ENCODE measurements at regions not wholly inside any gene's neighbourhood (a gene's known extent, or its start where the extent isn't known, plus 50 kb on each side); places are given as distances from the start of the nearest gene placed in this dataset.
"Not testable (repeated sequence)": the region's sequence is repeated elsewhere in the genome, so short reads cannot be mapped to it uniquely, and the experiment has no call there.

GRCh38 chr9:12391839-12392509 is 301.2 kb upstream of the TYRP1 start:
- peaks cover 6% of the 10 kb centered on the region for H3K9me3 Mint-ChIP-seq (ENCODE audit: low read depth)
- no peaks in the 10 kb centered on the region for H3K4me1 Mint-ChIP-seq
- DNase-seq (no peak), ATAC-seq (no peak)
- H3K4me3 Mint-ChIP-seq = no peak overlapping the region
- no peaks in the 10 kb centered on the region for H3K36me3 Mint-ChIP-seq
- CTCF ChIA-PET = no interaction called here
- H3K27me3 Mint-ChIP-seq = no peaks in the 10 kb centered on the region
- H3K27ac Mint-ChIP-seq = no peak overlapping the region

DNA sequence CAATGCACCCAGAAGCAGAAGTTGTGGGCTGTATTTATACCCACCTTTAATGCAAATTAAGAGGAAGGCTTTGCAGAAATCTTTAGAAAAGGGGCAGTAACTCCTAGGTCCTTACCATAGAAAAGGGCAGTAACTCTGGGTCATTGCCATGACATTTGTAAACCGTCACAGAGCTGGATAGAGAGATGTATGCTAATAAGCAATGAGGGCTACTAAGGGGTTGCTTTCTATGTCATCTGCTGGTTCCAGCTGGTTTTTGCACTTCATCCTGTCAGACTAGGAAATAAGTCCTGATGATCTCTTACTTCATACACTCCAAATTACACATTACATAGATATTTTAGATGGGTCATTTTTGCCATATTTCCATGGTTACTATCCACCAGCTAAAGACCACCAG is 299.1 kb upstream of the TYRP1 start:
- CTCF ChIA-PET = no interaction called here
- Mint-ChIP-seq H3K27ac (no peak overlapping the region), H3K36me3 (no peaks in the 10 kb centered on the region), H3K27me3 (no peaks in the 10 kb centered on the region), H3K4me1 (no peaks in the 10 kb centered on the region), H3K9me3 (ENCODE audit: low read depth) (peaks cover 5% of the 10 kb centered on the region), H3K4me3 (no peak overlapping the region)
- ATAC-seq = no peak
- no peak for DNase-seq

GRCh38 chr9:12403721-12404120 is 289.5 kb upstream of the TYRP1 start:
- Mint-ChIP-seq H3K27ac (no peak overlapping the region), H3K27me3 (no peaks in the 10 kb centered on the region), H3K9me3 (ENCODE audit: low read depth) (peaks cover 10% of the 10 kb centered on the region), H3K4me3 (no peak overlapping the region), H3K36me3 (no peaks in the 10 kb centered on the region), H3K4me1 (no peaks in the 10 kb centered on the region)
- CTCF ChIA-PET = no interaction called here
- DNase-seq = no peak
- no peak for ATAC-seq

DNA sequence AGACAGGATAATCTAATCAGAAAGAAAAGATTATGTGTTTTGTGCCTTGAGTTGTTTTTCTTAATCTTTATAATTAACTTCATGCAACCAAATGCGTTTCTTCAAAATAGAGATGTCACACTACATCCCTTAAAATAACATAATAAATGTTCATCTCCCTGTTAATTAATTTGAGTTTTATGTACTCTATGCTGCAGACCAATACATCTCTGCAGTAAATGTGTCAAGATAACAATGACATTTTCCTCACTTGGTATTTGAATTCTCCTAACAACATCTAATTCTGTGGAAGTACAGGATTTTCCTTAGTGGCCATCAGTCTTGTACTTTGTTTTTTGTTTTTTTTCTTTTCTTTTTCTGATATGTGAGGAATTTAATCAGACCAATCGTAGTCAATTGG is 279.2 kb upstream of the TYRP1 start:
- Mint-ChIP-seq H3K4me1 (no peaks in the 10 kb centered on the region), H3K27ac (no peak overlapping the region), H3K4me3 (no peak overlapping the region), H3K36me3 (no peaks in the 10 kb centered on the region), H3K9me3 (ENCODE audit: low read depth) (peaks cover 21% of the 10 kb centered on the region), H3K27me3 (no peaks in the 10 kb centered on the region)
- DNase-seq (no peak), ATAC-seq (no peak)
- CTCF ChIA-PET = no interaction called here

- H3K27me3 Mint-ChIP-seq = no peaks in the 10 kb centered on the region
- H3K4me1 Mint-ChIP-seq = no peaks in the 10 kb centered on the region
- H3K36me3 Mint-ChIP-seq = no peaks in the 10 kb centered on the region
- ATAC-seq (no peak), DNase-seq (no peak)
- H3K9me3 Mint-ChIP-seq (ENCODE audit: low read depth) = peaks cover 19% of the 10 kb centered on the region
- no peak overlapping the region for H3K27ac Mint-ChIP-seq
- H3K4me3 Mint-ChIP-seq = no peak overlapping the region
- CTCF ChIA-PET = no interaction called here
These were observed 278.7 kb upstream of the TYRP1 start for GRCh38 chr9:12414514-12414913.

- Mint-ChIP-seq H3K4me3 (no peak overlapping the region), H3K4me1 (no peaks in the 10 kb centered on the region)
- CTCF ChIA-PET = no interaction called here
These were observed 277.8 kb upstream of the TYRP1 start for GRCh38 chr9:12415361-12415760.

GRCh38 chr9:12416716-12417115 is 276.5 kb upstream of the TYRP1 start:
- Mint-ChIP-seq H3K27ac (no peak overlapping the region), H3K9me3 (ENCODE audit: low read depth) (peaks cover 15% of the 10 kb centered on the region), H3K4me1 (no peaks in the 10 kb centered on the region), H3K4me3 (no peak overlapping the region), H3K27me3 (no peaks in the 10 kb centered on the region), H3K36me3 (no peaks in the 10 kb centered on the region)
- ATAC-seq (no peak), DNase-seq (no peak)
- CTCF ChIA-PET = no interaction called here

More at GRCh38 chr9:12415361-12415760, 277.8 kb upstream of the TYRP1 start:
- no peaks in the 10 kb centered on the region for H3K36me3 Mint-ChIP-seq
- DNase-seq = no peak
- ATAC-seq = no peak
- no peak overlapping the region for H3K27ac Mint-ChIP-seq
- H3K27me3 Mint-ChIP-seq = no peaks in the 10 kb centered on the region
- peaks cover 19% of the 10 kb centered on the region for H3K9me3 Mint-ChIP-seq (ENCODE audit: low read depth)

- no peak for ATAC-seq
- Mint-ChIP-seq H3K9me3 (ENCODE audit: low read depth) (peaks cover 9% of the 10 kb centered on the region), H3K4me1 (no peaks in the 10 kb centered on the region), H3K27ac (no peak overlapping the region), H3K4me3 (no peak overlapping the region), H3K27me3 (no peaks in the 10 kb centered on the region), H3K36me3 (no peaks in the 10 kb centered on the region)
- no peak for DNase-seq
- CTCF ChIA-PET = no interaction called here
These were observed 268.9 kb upstream of the TYRP1 start for GRCh38 chr9:12424243-12424642.

GRCh38 chr9:12425878-12426864 is 267.0 kb upstream of the TYRP1 start:
- H3K27me3 Mint-ChIP-seq = no peaks in the 10 kb centered on the region

GRCh38 chr9:12439267-12439666 is 253.9 kb upstream of the TYRP1 start:
- CTCF ChIA-PET = interaction anchor here (1.2 kb wide), 1 partner anchor 36 kb away, joined by 3 read pairs; no protein-coding TSS in a partner anchor
- Mint-ChIP-seq H3K36me3 (no peaks in the 10 kb centered on the region), H3K4me1 (no peaks in the 10 kb centered on the region), H3K27ac (no peak overlapping the region), H3K27me3 (no peaks in the 10 kb centered on the region), H3K4me3 (no peak overlapping the region), H3K9me3 (ENCODE audit: low read depth) (peaks cover 17% of the 10 kb centered on the region)
- ATAC-seq (no peak), DNase-seq (no peak)

More at GRCh38 chr9:12425878-12426864, 267.0 kb upstream of the TYRP1 start:
- Mint-ChIP-seq H3K9me3 (ENCODE audit: low read depth) (peaks cover 14% of the 10 kb centered on the region), H3K27ac (no peak overlapping the region), H3K4me1 (no peaks in the 10 kb centered on the region), H3K36me3 (no peaks in the 10 kb centered on the region), H3K4me3 (no peak overlapping the region)
- no peak for DNase-seq
- CTCF ChIA-PET = no interaction called here
- no peak for ATAC-seq

DNA sequence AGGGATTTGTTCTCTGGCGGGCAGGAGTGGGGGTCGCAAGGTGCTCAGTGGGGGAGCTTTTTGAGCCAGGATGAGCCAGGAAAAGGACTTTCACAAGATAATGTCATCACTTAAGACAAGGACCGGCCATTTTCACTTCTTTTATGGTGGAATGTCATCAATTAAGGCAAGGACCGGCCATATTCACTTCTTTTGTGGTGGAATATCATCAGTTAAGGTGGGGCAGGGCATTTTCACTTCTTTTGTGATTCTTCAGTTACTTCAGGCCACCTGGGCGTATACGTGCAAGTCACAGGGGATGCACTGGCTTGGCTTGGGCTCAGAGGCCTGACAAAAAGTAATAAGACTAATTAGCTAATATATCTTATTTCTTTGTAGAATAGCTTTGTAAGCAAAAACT is 252.1 kb upstream of the TYRP1 start:
- DNase-seq, ATAC-seq, H3K4me3 Mint-ChIP-seq, CTCF ChIA-PET, H3K27me3 Mint-ChIP-seq, H3K36me3 Mint-ChIP-seq, H3K27ac Mint-ChIP-seq, H3K4me1 Mint-ChIP-seq: not testable (repeated sequence)
- peaks cover 18% of the 10 kb centered on the region for H3K9me3 Mint-ChIP-seq (ENCODE audit: low read depth)

DNA sequence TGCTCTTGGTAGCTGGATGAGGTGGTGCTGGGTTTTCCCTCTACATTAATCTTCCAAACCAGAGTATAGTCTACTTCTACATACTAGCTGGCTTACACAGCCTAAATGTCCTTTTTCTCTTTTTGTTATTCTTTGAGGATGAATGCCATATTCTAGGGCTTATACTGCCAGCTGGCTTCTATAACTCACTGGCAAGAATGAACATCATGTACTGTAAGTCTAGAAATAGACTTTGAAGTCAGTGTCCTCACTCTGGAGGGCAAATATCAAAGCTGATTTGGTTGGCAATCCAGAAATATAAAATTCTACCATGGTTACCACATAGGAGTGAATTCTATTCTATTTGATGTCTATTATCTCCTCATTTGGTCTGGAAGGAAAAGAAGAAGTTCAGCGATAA is 251.7 kb upstream of the TYRP1 start:
- H3K9me3 Mint-ChIP-seq (ENCODE audit: low read depth) = peaks cover 17% of the 10 kb centered on the region
- CTCF ChIA-PET = no interaction called here
- no peak for ATAC-seq
- H3K36me3 Mint-ChIP-seq = no peaks in the 10 kb centered on the region
- no peaks in the 10 kb centered on the region for H3K27me3 Mint-ChIP-seq
- H3K4me3 Mint-ChIP-seq = no peak overlapping the region
- no peak overlapping the region for H3K27ac Mint-ChIP-seq
- no peaks in the 10 kb centered on the region for H3K4me1 Mint-ChIP-seq
- no peak for DNase-seq

- peaks cover 8% of the 10 kb centered on the region for H3K9me3 Mint-ChIP-seq (ENCODE audit: low read depth)
- no peaks in the 10 kb centered on the region for H3K4me1 Mint-ChIP-seq
- H3K27me3 Mint-ChIP-seq = no peaks in the 10 kb centered on the region
- ATAC-seq (no peak), DNase-seq (no peak)
- no peaks in the 10 kb centered on the region for H3K36me3 Mint-ChIP-seq
- H3K4me3 Mint-ChIP-seq = no peak overlapping the region
- no peak overlapping the region for H3K27ac Mint-ChIP-seq
- CTCF ChIA-PET = no interaction called here
These were observed 244.9 kb upstream of the TYRP1 start for GRCh38 chr9:12448246-12448645.

GRCh38 chr9:12457237-12457636 is 235.9 kb upstream of the TYRP1 start:
- DNase-seq = no peak
- no peaks in the 10 kb centered on the region for H3K36me3 Mint-ChIP-seq
- ATAC-seq = no peak
- no peaks in the 10 kb centered on the region for H3K4me1 Mint-ChIP-seq
- H3K9me3 Mint-ChIP-seq (ENCODE audit: low read depth) = peaks cover 8% of the 10 kb centered on the region
- H3K27ac Mint-ChIP-seq = no peak overlapping the region
- CTCF ChIA-PET = no interaction called here
- no peak overlapping the region for H3K4me3 Mint-ChIP-seq
- H3K27me3 Mint-ChIP-seq = no peaks in the 10 kb centered on the region

Data from activated CD8-positive, alpha-beta memory T cell treated with anti-CD3 and anti-CD28 coated beads, Interleukin-2, amount 10 ng/mL, durations not matched to agents 7 days and 5 days (primary cell).